Smooth muscle cell (in vitro differentiated cells): ENCODE measurements at regions not wholly inside any gene's neighbourhood (a gene's known extent, or its start where the extent isn't known, plus 50 kb on each side); places are given as distances from the start of the nearest gene placed in this dataset.

ENCODE experiments used
- DNase-seq: peaks from one replicate; lab custom pipeline; 2025; ENCODE audit not compliant: unreplicated experiment; lab: John Stamatoyannopoulos, UW
- H2AFZ ChIP-seq: fragments of 200-600 bp; sonication (generic); 2 replicates; pipeline ENCODE4 v1.6.0; 2016; ENCODE audit warnings: antibody characterized with exemption, low read depth, mild to moderate bottlenecking
- H3F3A ChIP-seq: fragments of 200-600 bp; sonication (generic); 2 replicates; pipeline ENCODE4 v1.6.0; 2017; ENCODE audit warnings: antibody characterized with exemption, low read depth
- H3K27ac ChIP-seq: fragments of 200-600 bp; sonication (generic); 2 replicates; pipeline ENCODE4 v1.5.1; 2016; ENCODE audit warnings: low read depth, mild to moderate bottlenecking
- H3K27me3 ChIP-seq: fragments of 200-600 bp; sonication (generic); 2 replicates; pipeline ENCODE4 v1.6.1; 2016; ENCODE audit warnings: low read depth, mild to moderate bottlenecking
- H3K36me3 ChIP-seq: fragments of 200-600 bp; sonication (generic); 2 replicates; pipeline ENCODE4 v1.5.1; 2016; ENCODE audit warnings: low read depth
- H3K4me1 ChIP-seq: fragments of 200-600 bp; sonication (generic); 2 replicates; pipeline ENCODE4 v1.5.1; 2016; ENCODE audit warnings: low read depth
- H3K4me2 ChIP-seq: fragments of 200-600 bp; sonication (generic); 2 replicates; pipeline ENCODE4 v1.6.0; 2016; ENCODE audit warnings: mild to moderate bottlenecking
- H3K4me3 ChIP-seq: fragments of 200-600 bp; sonication (generic); 2 replicates; pipeline ENCODE4 v1.5.1; 2016; ENCODE audit warnings: mild to moderate bottlenecking
- H3K79me2 ChIP-seq: fragments of 200-600 bp; sonication (generic); 2 replicates; pipeline ENCODE4 v1.6.0; 2016; ENCODE audit warnings: low read depth, mild to moderate bottlenecking
- H3K9ac ChIP-seq: fragments of 200-600 bp; sonication (generic); 2 replicates; pipeline ENCODE4 v1.6.0; 2016; ENCODE audit warnings: low read depth
- H3K9me3 ChIP-seq: fragments of 200-600 bp; sonication (generic); replicated peaks from 2 replicates; pipeline ENCODE4 v1.5.1; 2016; ENCODE audit warnings: low read depth
- H4K20me1 ChIP-seq: fragments of 200-600 bp; sonication (generic); 2 replicates; pipeline ENCODE4 v1.6.0; 2016; ENCODE audit warnings: low read depth
- CTCF ChIP-seq: fragments of 200-600 bp; sonication (generic); IDR thresholded peaks from 2 replicates; pipeline ENCODE4 v1.5.1; 2017; ENCODE audit warnings: borderline replicate concordance, mild to moderate bottlenecking, antibody characterized with exemption; ENCODE audit not compliant: insufficient read depth, poor library complexity, severe bottlenecking
- WGBS: methylation state at CpG from one replicate; pipeline ENCODE4 v1.1.7; 2016; ENCODE audit warnings: low lambda C conversion rate; 5-methylcytosine and 5-hydroxymethylcytosine counted together

- H3K27ac ChIP-seq = no peak overlapping the region
- TF ChIP-seq CTCF = no peak
- DNase-seq = no peak
- 90% methylated on average over 2 of the region's 2 CpGs for WGBS
- no peaks in the 10 kb centered on the region for H3K4me1 ChIP-seq
- no peak overlapping the region for H2AFZ ChIP-seq
- no peaks in the 10 kb centered on the region for H3K79me2 ChIP-seq
- H3K9me3 ChIP-seq = no peaks in the 10 kb centered on the region
- H3K4me2 ChIP-seq = no peak overlapping the region
- no peaks in the 10 kb centered on the region for H3K27me3 ChIP-seq
- no peaks in the 10 kb centered on the region for H3F3A ChIP-seq
- no peak overlapping the region for H3K4me3 ChIP-seq
- H3K9ac ChIP-seq = no peak overlapping the region
- no peaks in the 10 kb centered on the region for H4K20me1 ChIP-seq
- no peaks in the 10 kb centered on the region for H3K36me3 ChIP-seq
Observed at GRCh38 chr9:28887188-28887884, 1314.1 kb upstream of the C9orf72 start.

- no peak for DNase-seq
- no peak overlapping the region for H3K4me2 ChIP-seq
- TF ChIP-seq CTCF = no peak
- no peak overlapping the region for H3K9ac ChIP-seq
- H3K9me3 ChIP-seq = no peaks in the 10 kb centered on the region
- no peak overlapping the region for H2AFZ ChIP-seq
- no peaks in the 10 kb centered on the region for H3K27me3 ChIP-seq
- no peaks in the 10 kb centered on the region for H3K79me2 ChIP-seq
- no peaks in the 10 kb centered on the region for H3K36me3 ChIP-seq
- H3F3A ChIP-seq = no peaks in the 10 kb centered on the region
- no peak overlapping the region for H3K4me3 ChIP-seq
- H3K27ac ChIP-seq = no peak overlapping the region
- H3K4me1 ChIP-seq = no peaks in the 10 kb centered on the region
- 89% methylated on average over 1 of the region's 1 CpG for WGBS
- H4K20me1 ChIP-seq = no peaks in the 10 kb centered on the region
Observed at GRCh38 chr9:28888806-28889205, 1315.5 kb upstream of the C9orf72 start.

GRCh38 chr9:28892538-28892937, 1319.3 kb upstream of the C9orf72 start:
- H4K20me1 ChIP-seq = no peaks in the 10 kb centered on the region
- no peak overlapping the region for H3K27ac ChIP-seq
- H3K36me3 ChIP-seq = no peaks in the 10 kb centered on the region
- WGBS = 82% methylated on average over 1 of the region's 1 CpG
- no peaks in the 10 kb centered on the region for H3K9me3 ChIP-seq
- H3K4me2 ChIP-seq = no peak overlapping the region
- TF ChIP-seq CTCF = no peak
- no peaks in the 10 kb centered on the region for H3K4me1 ChIP-seq
- H3F3A ChIP-seq = no peaks in the 10 kb centered on the region
- no peak overlapping the region for H3K9ac ChIP-seq
- no peak for DNase-seq
- H3K4me3 ChIP-seq = no peak overlapping the region
- no peaks in the 10 kb centered on the region for H3K79me2 ChIP-seq
- no peaks in the 10 kb centered on the region for H3K27me3 ChIP-seq
- no peak overlapping the region for H2AFZ ChIP-seq

- Histone ChIP-seq H3F3A (no peaks in the 10 kb centered on the region), H3K27ac (no peak overlapping the region), H3K79me2 (peaks cover 24% of the 10 kb centered on the region), H3K27me3 (no peaks in the 10 kb centered on the region), H4K20me1 (no peaks in the 10 kb centered on the region), H3K4me1 (no peaks in the 10 kb centered on the region), H2AFZ (no peak overlapping the region), H3K4me2 (no peak overlapping the region), H3K9me3 (no peaks in the 10 kb centered on the region), H3K4me3 (no peak overlapping the region), H3K9ac (no peak overlapping the region), H3K36me3 (no peaks in the 10 kb centered on the region)
- no peak for TF ChIP-seq CTCF
- DNase-seq = no peak
Observed at GRCh38 chr9:28899267-28899666, 1326.0 kb upstream of the C9orf72 start.
